HepG2 (cell line): ENCODE measurements at regions not wholly inside any gene's neighbourhood (a gene's known extent, or its start where the extent isn't known, plus 50 kb on each side); places are given as distances from the start of the nearest gene placed in this dataset.

Experiments
- ASH2L ChIP-seq: fragments of 300-600, 200-600 bp; sonication (generic); IDR thresholded peaks from 2 replicates; pipeline ENCODE4 v1.7.0; 2017; ENCODE audit warnings: low read depth, mild to moderate bottlenecking, moderate library complexity, mixed read lengths, low read length; ENCODE audit not compliant: insufficient read length
- IRF2 ChIP-seq: IDR thresholded peaks from 2 replicates; pipeline ENCODE4 v1.6.1; 2018; ENCODE audit warnings: missing genetic modification reagents, missing compliant biosample characterization
- MAZ ChIP-seq, 2 experiments: sonication (generic) in 1 of 2; formaldehyde crosslinking in 1 of 2; IDR thresholded peaks; 2 replicates each; pipeline versions ENCODE4 v1.5.0 to v1.6.1; 2012 to 2020; ENCODE audit warnings: low read depth in 2 of 2, mild to moderate bottlenecking in 2 of 2, borderline replicate concordance in 1 of 2, improper control_type of control experiment in 1 of 2, low read length in 1 of 2, missing genetic modification reagents in 1 of 2, moderate library complexity in 1 of 2
- NONO ChIP-seq, 2 experiments: fragments of 450-650 bp in 1 of 2; sonication (generic) in 1 of 2; formaldehyde crosslinking in 1 of 2; IDR thresholded peaks in 1 of 2; conservative IDR thresholded peaks in 1 of 2; 2 replicates each; pipeline versions ENCODE4 v1.6.1 to v1.8.0; 2017 to 2022; ENCODE audit warnings: mild to moderate bottlenecking in 1 of 2, missing genetic modification reagents in 1 of 2, moderate library complexity in 1 of 2
- YEATS2 ChIP-seq: sonication (generic); formaldehyde crosslinking; IDR thresholded peaks from 2 replicates; pipeline ENCODE4 v1.4.0; 2020; ENCODE audit warnings: missing genetic modification reagents, borderline replicate concordance
- ZEB1 ChIP-seq: IDR thresholded peaks from 2 replicates; pipeline ENCODE4 v1.6.1; 2012; ENCODE audit warnings: mild to moderate bottlenecking, low read depth, inconsistent platforms; ENCODE audit not compliant: insufficient replicate concordance
- ZNF33B ChIP-seq: sonication (generic); formaldehyde crosslinking; IDR thresholded peaks from 2 replicates; pipeline ENCODE4 v1.5.1; 2020; ENCODE audit warnings: mild to moderate bottlenecking, missing genetic modification reagents
- TF ChIP-seq, protein P1 (sequence below): sonication (generic); formaldehyde crosslinking; IDR thresholded peaks from 2 replicates; pipeline ENCODE4 v1.5.0; 2020; ENCODE audit warnings: mild to moderate bottlenecking, missing genetic modification reagents, borderline replicate concordance
- TF ChIP-seq, protein P2 (sequence below): sonication (generic); formaldehyde crosslinking; IDR thresholded peaks from 2 replicates; pipeline ENCODE4 v1.4.0; 2020; ENCODE audit warnings: missing genetic modification reagents
- TF ChIP-seq, protein P3 (sequence below): sonication (generic); formaldehyde crosslinking; IDR thresholded peaks from 2 replicates; pipeline ENCODE4 v1.5.0; 2020; ENCODE audit warnings: mild to moderate bottlenecking, missing genetic modification reagents, moderate library complexity

DNA sequence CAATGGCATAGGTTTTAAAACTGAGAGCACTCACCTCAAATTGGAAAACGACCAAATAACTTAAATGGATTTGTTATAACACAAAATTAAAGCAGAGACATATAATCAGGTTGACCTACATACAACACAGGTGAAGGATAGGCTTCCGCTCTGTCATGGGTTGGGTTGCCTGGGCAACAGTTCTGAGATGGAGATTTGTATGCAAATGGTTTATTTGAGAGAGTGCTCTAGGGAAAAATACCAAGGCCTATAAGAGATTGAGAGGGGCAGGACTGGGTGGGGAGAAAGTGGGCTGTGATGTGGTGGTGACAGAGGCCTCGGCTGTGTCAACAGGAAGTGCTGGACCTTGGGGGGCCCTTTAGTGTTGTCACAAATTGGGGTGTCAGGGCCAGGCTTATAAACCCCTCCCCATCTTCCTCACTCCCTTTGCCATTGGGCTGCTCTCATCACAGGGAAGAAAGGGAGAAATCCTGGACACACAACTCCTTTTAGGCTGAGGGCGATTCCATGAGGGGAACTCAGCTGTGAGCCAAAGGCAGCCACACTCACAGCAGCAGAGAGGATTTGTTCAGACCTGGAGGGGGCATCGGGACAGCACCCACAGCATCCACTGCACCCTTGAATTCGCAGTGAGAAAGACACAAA, 105.4 kb upstream of the LYZL1 start:
- TF ChIP-seq, protein P1, sequence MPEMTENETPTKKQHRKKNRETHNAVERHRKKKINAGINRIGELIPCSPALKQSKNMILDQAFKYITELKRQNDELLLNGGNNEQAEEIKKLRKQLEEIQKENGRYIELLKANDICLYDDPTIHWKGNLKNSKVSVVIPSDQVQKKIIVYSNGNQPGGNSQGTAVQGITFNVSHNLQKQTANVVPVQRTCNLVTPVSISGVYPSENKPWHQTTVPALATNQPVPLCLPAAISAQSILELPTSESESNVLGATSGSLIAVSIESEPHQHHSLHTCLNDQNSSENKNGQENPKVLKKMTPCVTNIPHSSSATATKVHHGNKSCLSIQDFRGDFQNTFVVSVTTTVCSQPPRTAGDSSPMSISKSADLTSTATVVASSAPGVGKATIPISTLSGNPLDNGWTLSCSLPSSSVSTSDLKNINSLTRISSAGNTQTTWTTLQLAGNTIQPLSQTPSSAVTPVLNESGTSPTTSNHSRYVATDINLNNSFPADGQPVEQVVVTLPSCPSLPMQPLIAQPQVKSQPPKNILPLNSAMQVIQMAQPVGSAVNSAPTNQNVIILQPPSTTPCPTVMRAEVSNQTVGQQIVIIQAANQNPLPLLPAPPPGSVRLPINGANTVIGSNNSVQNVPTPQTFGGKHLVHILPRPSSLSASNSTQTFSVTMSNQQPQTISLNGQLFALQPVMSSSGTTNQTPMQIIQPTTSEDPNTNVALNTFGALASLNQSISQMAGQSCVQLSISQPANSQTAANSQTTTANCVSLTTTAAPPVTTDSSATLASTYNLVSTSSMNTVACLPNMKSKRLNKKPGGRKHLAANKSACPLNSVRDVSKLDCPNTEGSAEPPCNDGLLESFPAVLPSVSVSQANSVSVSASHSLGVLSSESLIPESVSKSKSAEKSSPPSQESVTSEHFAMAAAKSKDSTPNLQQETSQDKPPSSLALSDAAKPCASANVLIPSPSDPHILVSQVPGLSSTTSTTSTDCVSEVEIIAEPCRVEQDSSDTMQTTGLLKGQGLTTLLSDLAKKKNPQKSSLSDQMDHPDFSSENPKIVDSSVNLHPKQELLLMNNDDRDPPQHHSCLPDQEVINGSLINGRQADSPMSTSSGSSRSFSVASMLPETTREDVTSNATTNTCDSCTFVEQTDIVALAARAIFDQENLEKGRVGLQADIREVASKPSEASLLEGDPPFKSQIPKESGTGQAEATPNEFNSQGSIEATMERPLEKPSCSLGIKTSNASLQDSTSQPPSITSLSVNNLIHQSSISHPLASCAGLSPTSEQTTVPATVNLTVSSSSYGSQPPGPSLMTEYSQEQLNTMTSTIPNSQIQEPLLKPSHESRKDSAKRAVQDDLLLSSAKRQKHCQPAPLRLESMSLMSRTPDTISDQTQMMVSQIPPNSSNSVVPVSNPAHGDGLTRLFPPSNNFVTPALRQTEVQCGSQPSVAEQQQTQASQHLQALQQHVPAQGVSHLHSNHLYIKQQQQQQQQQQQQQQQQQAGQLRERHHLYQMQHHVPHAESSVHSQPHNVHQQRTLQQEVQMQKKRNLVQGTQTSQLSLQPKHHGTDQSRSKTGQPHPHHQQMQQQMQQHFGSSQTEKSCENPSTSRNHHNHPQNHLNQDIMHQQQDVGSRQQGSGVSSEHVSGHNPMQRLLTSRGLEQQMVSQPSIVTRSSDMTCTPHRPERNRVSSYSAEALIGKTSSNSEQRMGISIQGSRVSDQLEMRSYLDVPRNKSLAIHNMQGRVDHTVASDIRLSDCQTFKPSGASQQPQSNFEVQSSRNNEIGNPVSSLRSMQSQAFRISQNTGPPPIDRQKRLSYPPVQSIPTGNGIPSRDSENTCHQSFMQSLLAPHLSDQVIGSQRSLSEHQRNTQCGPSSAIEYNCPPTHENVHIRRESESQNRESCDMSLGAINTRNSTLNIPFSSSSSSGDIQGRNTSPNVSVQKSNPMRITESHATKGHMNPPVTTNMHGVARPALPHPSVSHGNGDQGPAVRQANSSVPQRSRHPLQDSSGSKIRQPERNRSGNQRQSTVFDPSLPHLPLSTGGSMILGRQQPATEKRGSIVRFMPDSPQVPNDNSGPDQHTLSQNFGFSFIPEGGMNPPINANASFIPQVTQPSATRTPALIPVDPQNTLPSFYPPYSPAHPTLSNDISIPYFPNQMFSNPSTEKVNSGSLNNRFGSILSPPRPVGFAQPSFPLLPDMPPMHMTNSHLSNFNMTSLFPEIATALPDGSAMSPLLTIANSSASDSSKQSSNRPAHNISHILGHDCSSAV: no peak
- TF ChIP-seq, protein P2, sequence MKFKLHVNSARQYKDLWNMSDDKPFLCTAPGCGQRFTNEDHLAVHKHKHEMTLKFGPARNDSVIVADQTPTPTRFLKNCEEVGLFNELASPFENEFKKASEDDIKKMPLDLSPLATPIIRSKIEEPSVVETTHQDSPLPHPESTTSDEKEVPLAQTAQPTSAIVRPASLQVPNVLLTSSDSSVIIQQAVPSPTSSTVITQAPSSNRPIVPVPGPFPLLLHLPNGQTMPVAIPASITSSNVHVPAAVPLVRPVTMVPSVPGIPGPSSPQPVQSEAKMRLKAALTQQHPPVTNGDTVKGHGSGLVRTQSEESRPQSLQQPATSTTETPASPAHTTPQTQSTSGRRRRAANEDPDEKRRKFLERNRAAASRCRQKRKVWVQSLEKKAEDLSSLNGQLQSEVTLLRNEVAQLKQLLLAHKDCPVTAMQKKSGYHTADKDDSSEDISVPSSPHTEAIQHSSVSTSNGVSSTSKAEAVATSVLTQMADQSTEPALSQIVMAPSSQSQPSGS: no peak
- TF ChIP-seq IRF2 (CRISPR knock-in tag): no peak
- no peak for TF ChIP-seq NONO (IDR thresholded peaks at IDR 0.05)
- no peak for TF ChIP-seq NONO (CRISPR knock-in tag; conservative IDR thresholded peaks at IDR 0.05)
- TF ChIP-seq, protein P3, sequence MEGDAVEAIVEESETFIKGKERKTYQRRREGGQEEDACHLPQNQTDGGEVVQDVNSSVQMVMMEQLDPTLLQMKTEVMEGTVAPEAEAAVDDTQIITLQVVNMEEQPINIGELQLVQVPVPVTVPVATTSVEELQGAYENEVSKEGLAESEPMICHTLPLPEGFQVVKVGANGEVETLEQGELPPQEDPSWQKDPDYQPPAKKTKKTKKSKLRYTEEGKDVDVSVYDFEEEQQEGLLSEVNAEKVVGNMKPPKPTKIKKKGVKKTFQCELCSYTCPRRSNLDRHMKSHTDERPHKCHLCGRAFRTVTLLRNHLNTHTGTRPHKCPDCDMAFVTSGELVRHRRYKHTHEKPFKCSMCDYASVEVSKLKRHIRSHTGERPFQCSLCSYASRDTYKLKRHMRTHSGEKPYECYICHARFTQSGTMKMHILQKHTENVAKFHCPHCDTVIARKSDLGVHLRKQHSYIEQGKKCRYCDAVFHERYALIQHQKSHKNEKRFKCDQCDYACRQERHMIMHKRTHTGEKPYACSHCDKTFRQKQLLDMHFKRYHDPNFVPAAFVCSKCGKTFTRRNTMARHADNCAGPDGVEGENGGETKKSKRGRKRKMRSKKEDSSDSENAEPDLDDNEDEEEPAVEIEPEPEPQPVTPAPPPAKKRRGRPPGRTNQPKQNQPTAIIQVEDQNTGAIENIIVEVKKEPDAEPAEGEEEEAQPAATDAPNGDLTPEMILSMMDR (CRISPR knock-in tag): no peak
- TF ChIP-seq MAZ (IDR thresholded peaks at IDR 0.05; ENCODE audit: borderline replicate concordance, low read depth, low read length): no peak
- no peak for TF ChIP-seq MAZ (CRISPR knock-in tag; IDR thresholded peaks at IDR 0.05; ENCODE audit: low read depth)
- TF ChIP-seq YEATS2 (CRISPR knock-in tag): no peak
- no peak for TF ChIP-seq ZNF33B
- TF ChIP-seq ASH2L: no peak
- no peak for TF ChIP-seq ZEB1
